GM10248 (cell line): ENCODE measurements at regions not wholly inside any gene's neighbourhood (a gene's known extent, or its start where the extent isn't known, plus 50 kb on each side); places are given as distances from the start of the nearest gene placed in this dataset.

Experiments
- CTCF ChIA-PET: fragments of 300-600 bp; sonication (Branson Sonifier 250); formaldehyde crosslinking; extraction: SDS; loops from one replicate; lab custom pipeline; 2021; ENCODE audit warnings: antibody characterized with exemption; lab: Yijun Ruan, JAX
- POLR2A ChIA-PET: fragments of 350-650 bp; sonication (Branson Sonifier 250); formaldehyde crosslinking; extraction: SDS; loops from one replicate; lab custom pipeline; 2020; ENCODE audit warnings: antibody characterized with exemption; lab: Yijun Ruan, JAX
- DNase-seq: peaks from one replicate; pipeline ENCODE4 v3.0.0; 2012; ENCODE audit errors: extremely low spot score
- TF ChIP-seq, protein P1 (sequence below): IDR thresholded peaks from 2 replicates; pipeline ENCODE4 v1.5.1; 2012; ENCODE audit warnings: mild to moderate bottlenecking, low read depth; ENCODE audit errors: extremely low read depth, missing control alignments, control extremely low read depth

DNA sequence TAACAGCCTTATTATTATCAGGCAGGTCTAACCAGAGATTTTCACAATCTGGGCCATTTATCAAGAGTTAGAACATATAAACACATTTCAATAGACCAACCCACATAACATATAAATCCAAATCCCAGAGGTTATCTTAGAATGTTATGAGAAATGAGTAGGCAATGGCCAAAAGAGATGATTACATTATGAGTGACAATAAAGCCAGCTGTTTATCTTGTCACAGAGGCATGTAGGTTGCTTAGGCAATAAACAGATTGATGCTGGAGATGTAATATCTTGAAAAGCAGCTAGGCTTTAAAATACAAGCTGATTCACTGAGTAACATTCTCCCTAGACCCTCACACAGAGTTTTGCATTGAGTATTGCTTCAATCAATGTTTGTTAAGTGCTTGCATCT lies 148.5 kb upstream of the SESN3 start:
- CTCF ChIA-PET = interaction anchor here (1.0 to 1.5 kb wide), 2 partner anchors 16 to 166 kb away, joined by 3 read pairs; no protein-coding TSS in a partner anchor
- POLR2A ChIA-PET = no interaction called here
- TF ChIP-seq, protein P1, sequence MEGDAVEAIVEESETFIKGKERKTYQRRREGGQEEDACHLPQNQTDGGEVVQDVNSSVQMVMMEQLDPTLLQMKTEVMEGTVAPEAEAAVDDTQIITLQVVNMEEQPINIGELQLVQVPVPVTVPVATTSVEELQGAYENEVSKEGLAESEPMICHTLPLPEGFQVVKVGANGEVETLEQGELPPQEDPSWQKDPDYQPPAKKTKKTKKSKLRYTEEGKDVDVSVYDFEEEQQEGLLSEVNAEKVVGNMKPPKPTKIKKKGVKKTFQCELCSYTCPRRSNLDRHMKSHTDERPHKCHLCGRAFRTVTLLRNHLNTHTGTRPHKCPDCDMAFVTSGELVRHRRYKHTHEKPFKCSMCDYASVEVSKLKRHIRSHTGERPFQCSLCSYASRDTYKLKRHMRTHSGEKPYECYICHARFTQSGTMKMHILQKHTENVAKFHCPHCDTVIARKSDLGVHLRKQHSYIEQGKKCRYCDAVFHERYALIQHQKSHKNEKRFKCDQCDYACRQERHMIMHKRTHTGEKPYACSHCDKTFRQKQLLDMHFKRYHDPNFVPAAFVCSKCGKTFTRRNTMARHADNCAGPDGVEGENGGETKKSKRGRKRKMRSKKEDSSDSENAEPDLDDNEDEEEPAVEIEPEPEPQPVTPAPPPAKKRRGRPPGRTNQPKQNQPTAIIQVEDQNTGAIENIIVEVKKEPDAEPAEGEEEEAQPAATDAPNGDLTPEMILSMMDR = no peak
- no peak for DNase-seq

DNA sequence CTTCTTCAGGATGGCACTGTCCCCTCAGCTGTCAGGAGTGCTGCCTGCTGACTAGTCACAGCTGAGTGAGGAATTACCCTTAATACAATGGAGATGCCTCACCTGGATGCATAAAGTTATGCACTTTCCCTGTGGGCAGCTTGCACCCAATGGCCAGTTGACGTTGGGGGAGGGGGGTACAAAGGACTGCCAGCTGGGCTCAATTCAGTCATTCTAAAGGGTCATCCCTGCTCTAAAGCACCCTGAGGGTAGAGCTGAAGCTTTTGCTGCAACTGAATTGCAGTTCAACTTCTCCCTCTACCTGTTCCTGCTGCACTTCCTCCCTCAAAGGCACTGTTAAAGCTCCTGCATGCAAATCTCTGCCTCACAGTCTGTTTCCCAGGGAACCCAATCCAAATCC lies 147.8 kb upstream of the SESN3 start:
- POLR2A ChIA-PET = no interaction called here
- CTCF ChIA-PET = interaction anchor here (0.9 to 1.5 kb wide), 3 partner anchors 8 to 167 kb away, joined by 3 read pairs; no protein-coding TSS in a partner anchor
- TF ChIP-seq, protein P1 = no peak
- DNase-seq = no peak

DNA sequence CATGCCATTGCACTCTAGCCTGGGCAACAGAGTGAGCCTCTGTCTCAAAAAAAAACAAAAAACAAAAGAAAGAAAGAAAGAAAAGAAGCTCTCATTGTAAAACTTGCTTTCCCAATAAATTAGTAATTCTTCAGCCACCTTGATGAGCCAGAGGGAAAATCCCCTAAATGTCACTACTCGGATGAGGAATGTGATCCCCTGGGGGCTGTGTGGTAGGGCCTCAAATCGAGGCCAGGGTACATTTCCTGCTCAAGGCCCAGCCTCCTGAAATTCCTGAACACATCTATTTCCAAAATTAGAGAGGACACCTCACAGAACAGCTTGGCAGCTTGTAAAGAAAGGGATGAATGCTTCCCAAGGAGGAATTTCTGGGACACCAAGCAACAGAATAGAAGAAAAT lies 147.1 kb upstream of the SESN3 start:
- no peak for DNase-seq
- CTCF ChIA-PET = interaction anchor here (1.5 kb wide), 1 partner anchor 167 kb away, joined by 3 read pairs; no protein-coding TSS in a partner anchor
- TF ChIP-seq, protein P1 = no peak
- POLR2A ChIA-PET = no interaction called here

DNA sequence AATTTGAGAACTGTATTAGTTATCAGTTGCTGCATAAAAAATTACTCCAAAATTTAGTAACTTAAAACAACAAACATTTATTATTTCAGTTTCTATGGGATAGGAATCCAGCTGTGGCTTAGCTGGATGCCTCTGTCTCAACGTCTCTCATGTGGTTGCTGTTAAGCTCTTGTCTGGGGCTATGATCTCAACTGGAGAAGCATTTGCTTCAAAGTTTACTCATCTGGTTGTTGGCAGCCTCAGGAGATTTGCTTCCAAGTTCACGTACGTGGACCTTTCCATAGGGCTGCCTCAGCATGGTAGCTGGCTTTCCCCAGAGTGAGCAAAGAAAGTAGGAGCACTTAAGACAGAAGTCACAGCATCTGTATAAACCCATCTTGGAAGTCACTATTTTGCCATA lies 144.9 kb upstream of the SESN3 start:
- ChIA-PET POLR2A (no interaction called here), CTCF (interaction anchor here (0.9 kb wide), 1 partner anchor 13 kb away, joined by 3 read pairs; no protein-coding TSS in a partner anchor)
- TF ChIP-seq, protein P1 = no peak
- no peak for DNase-seq

DNA sequence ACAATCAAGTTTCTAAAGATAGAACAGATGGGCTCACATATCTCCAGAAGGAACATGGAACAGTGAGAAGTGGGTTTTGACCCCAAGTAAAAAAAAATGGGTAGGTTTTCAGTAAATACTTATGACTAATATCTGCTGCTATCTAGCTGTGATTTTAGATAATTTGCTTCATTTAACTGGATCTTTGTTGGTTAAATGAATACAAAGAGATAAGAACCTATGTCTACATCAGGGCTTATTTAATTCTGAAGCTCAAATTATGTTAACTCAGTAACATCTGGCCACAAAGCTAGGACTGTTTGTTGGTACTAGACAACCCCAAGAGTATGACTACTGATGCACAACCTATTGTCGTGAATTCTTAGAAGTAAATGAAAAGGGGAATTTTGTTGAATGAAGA lies 144.4 kb upstream of the SESN3 start:
- TF ChIP-seq, protein P1 = no peak
- CTCF ChIA-PET = interaction anchor here (0.9 kb wide), 1 partner anchor 14 kb away, joined by 3 read pairs; no protein-coding TSS in a partner anchor
- DNase-seq = no peak
- POLR2A ChIA-PET = no interaction called here

DNA sequence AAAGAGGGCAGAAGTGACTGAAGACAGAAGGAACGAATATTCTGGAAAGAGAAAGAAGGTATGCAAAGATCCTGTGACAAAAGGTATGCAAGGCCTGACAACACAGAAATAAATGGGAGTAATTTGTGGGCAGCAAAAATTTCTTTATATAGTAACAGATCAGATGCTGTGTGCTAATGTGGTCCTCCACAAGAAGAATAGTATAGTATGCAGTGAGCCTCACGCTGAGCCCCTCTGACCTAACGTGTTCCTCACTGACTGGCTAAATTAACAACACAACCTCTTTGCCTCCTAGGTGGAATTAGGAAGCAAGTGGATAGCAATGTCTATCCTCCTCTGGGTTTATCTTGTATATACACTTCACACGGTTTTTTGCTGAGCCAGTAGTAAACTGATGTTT lies 143.1 kb upstream of the SESN3 start:
- DNase-seq = no peak
- ChIA-PET POLR2A (no interaction called here), CTCF (no interaction called here)
- TF ChIP-seq, protein P1 = no peak
